Erythroblast (primary cell): ENCODE measurements at regions not wholly inside any gene's neighbourhood (a gene's known extent, or its start where the extent isn't known, plus 50 kb on each side); places are given as distances from the start of the nearest gene placed in this dataset.

Source experiments
- GATA1 ChIP-seq: IDR thresholded peaks from 2 replicates; pipeline ENCODE4 v1.6.1; 2011; ENCODE audit warnings: low read depth, mild to moderate bottlenecking, control low read depth, low read length, moderate library complexity
- POLR2A ChIP-seq: IDR thresholded peaks from 2 replicates; pipeline ENCODE4 v1.6.1; 2011; ENCODE audit warnings: mild to moderate bottlenecking, low read length

GRCh38 chr1:224501836-224502235 lies 67.2 kb upstream of the WDR26 start:
- no peak for TF ChIP-seq POLR2A
- no peak for TF ChIP-seq GATA1
